ENCODE measurements at regions not wholly inside any gene's neighbourhood (a gene's known extent, or its start where the extent isn't known, plus 50 kb on each side); places are given as distances from the start of the nearest gene placed in this dataset.

GRCh38 chrX:122878269-122878668 lies 305.8 kb upstream of the GRIA3 start:
- TF ChIP-seq CTCF (IDR thresholded peaks at IDR 0.05; ENCODE audit: low read depth, low read length, poor library complexity, severe bottlenecking) (no peak), EZH2phosphoT487 (IDR thresholded peaks at IDR 0.05; ENCODE audit: borderline replicate concordance, low read length) (no peak)
